ENCODE measurements at regions not wholly inside any gene's neighbourhood (a gene's known extent, or its start where the extent isn't known, plus 50 kb on each side); places are given as distances from the start of the nearest gene placed in this dataset.

GRCh38 chr9:29021632-29022031, 1448.4 kb upstream of the C9orf72 start:
- Histone ChIP-seq H3K36me3 (no peaks in the 10 kb centered on the region), H3K4me1 (no peaks in the 10 kb centered on the region), H3K4me3 (no peak overlapping the region), H3K27ac (no peak overlapping the region), H3K9me3 (no peaks in the 10 kb centered on the region), H3K27me3 (no peaks in the 10 kb centered on the region)
- intact Hi-C loops (cut with DNase I), result no loop called here
- ATAC-seq (no peak), DNase-seq (no peak)
- TF ChIP-seq CTCF (IDR thresholded peaks at IDR 0.05), result no peak

- Histone ChIP-seq H3K4me1 (no peaks in the 10 kb centered on the region), H3K4me3 (no peak overlapping the region), H3K27ac (no peak overlapping the region), H3K27me3 (no peaks in the 10 kb centered on the region), H3K9me3 (no peaks in the 10 kb centered on the region), H3K36me3 (no peaks in the 10 kb centered on the region)
- no peak for DNase-seq
- no peak for ATAC-seq
- TF ChIP-seq CTCF (IDR thresholded peaks at IDR 0.05), result no peak
- intact Hi-C loops (cut with DNase I), result no loop called here
Measured at GRCh38 chr9:29038332-29038731, 1465.1 kb upstream of the C9orf72 start.

GRCh38 chr9:29039258-29039657, 1466.0 kb upstream of the C9orf72 start:
- Histone ChIP-seq H3K9me3 (no peaks in the 10 kb centered on the region), H3K4me3 (no peak overlapping the region), H3K27me3 (no peaks in the 10 kb centered on the region), H3K27ac (no peak overlapping the region), H3K36me3 (no peaks in the 10 kb centered on the region), H3K4me1 (no peaks in the 10 kb centered on the region)
- DNase-seq (no peak), ATAC-seq (no peak)
- no peak for TF ChIP-seq CTCF (IDR thresholded peaks at IDR 0.05)
- intact Hi-C loops (cut with DNase I), result no loop called here

- H3K9me3 ChIP-seq, result no peaks in the 10 kb centered on the region
- no peak overlapping the region for H3K4me3 ChIP-seq
- no peak overlapping the region for H3K27ac ChIP-seq
- no peaks in the 10 kb centered on the region for H3K4me1 ChIP-seq
- DNase-seq (no peak), ATAC-seq (no peak)
- no peaks in the 10 kb centered on the region for H3K36me3 ChIP-seq
- TF ChIP-seq CTCF (IDR thresholded peaks at IDR 0.05), result no peak
- intact Hi-C loops (cut with DNase I), result no loop called here
- no peaks in the 10 kb centered on the region for H3K27me3 ChIP-seq
Measured at GRCh38 chr9:29043072-29043471, 1469.8 kb upstream of the C9orf72 start.

- no peak for TF ChIP-seq CTCF (IDR thresholded peaks at IDR 0.05)
Measured at GRCh38 chr9:29044959-29045358, 1471.7 kb upstream of the C9orf72 start.

GRCh38 chr9:29060041-29060440, 1486.8 kb upstream of the C9orf72 start:
- no peaks in the 10 kb centered on the region for H3K4me1 ChIP-seq
- no peak for ATAC-seq
- intact Hi-C loops (cut with DNase I), result no loop called here
- H3K27ac ChIP-seq, result no peak overlapping the region
- no peak for TF ChIP-seq CTCF (IDR thresholded peaks at IDR 0.05)
- DNase-seq, result no peak
- H3K4me3 ChIP-seq, result no peak overlapping the region
- H3K36me3 ChIP-seq, result no peaks in the 10 kb centered on the region
- H3K9me3 ChIP-seq, result no peaks in the 10 kb centered on the region
- no peaks in the 10 kb centered on the region for H3K27me3 ChIP-seq

More at GRCh38 chr9:29044959-29045358, 1471.7 kb upstream of the C9orf72 start:
- Histone ChIP-seq H3K27me3 (no peaks in the 10 kb centered on the region), H3K4me1 (no peaks in the 10 kb centered on the region), H3K9me3 (no peaks in the 10 kb centered on the region), H3K4me3 (no peak overlapping the region), H3K36me3 (no peaks in the 10 kb centered on the region), H3K27ac (no peak overlapping the region)
- ATAC-seq, result no peak
- intact Hi-C loops (cut with DNase I), result no loop called here
- DNase-seq, result no peak
